NCI-H187 (cell line): ENCODE measurements at regions not wholly inside any gene's neighbourhood (a gene's known extent, or its start where the extent isn't known, plus 50 kb on each side); places are given as distances from the start of the nearest gene placed in this dataset.
A peak's percentile ranks its signal among the peaks of the same experiment; 100 is the strongest.
"Not testable (repeated sequence)": the region's sequence is repeated elsewhere in the genome, so short reads cannot be mapped to it uniquely, and the experiment has no call there.

ENCODE experiments used
- DNase-seq, 2 experiments: peaks; one replicate each; lab custom pipeline; 2025; lab: John Stamatoyannopoulos, UW

DNA sequence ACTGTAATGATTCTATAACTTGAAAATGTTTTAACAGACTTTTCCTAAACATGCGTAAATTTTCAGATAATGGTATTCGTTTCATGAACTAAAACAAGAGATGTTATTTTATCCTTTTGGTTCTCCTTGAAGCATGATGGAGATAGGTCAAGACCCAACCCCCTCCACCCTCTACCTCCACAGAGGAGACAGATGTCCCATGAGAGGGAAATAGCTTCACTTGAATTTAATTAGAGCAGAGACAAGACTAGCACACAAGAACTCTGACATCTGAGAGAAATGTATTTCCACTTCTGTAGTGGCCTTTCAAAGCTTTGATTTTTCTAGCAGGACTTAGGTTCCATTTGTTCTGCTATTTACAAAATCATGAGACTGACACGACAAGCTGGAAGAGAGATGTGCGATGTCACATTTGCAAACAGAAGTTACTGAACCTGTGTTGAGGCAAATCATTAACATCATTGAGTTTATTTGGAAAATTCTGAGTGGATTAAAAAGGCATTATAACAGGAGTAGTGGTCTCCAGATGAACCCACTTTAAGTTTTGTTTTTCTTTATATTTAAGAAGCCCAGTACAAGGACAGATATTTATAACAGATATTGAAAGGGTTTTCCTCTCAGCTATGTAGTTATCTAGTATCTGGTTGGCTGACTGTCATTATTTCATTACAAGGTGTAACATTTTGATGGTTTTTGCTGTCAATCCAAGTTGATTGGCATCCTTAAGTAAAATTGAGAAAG is 276.2 kb downstream of the ASXL3 start:
- no peak for DNase-seq

- DNase-seq: no peak
These were observed 275.2 kb downstream of the ASXL3 start for GRCh38 chr18:33853187-33853586.

- no peak for DNase-seq
These were observed 273.6 kb downstream of the ASXL3 start for GRCh38 chr18:33851546-33852078.

DNA sequence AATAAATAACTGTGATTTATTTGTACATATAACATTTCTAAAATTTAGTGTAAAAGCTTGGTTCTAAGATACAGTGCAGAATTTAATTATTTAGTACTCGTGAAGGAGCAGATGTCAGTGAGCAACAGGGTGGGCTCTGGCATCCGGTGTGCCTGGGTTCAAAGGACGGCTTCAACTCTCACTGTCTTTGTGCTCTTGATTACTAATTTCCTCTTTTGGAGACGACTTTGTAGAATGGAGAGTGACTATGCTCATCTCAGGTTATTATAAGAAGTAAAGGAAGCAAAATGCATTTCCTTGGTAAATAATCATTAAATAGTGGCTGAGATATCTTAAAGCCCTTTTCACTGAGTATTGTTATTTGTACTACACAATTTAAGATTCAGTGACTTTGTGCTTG is 271.7 kb downstream of the ASXL3 start:
- no peak for DNase-seq

- no peak for DNase-seq
These were observed 266.2 kb downstream of the ASXL3 start for GRCh38 chr18:33844232-33844631.

DNA sequence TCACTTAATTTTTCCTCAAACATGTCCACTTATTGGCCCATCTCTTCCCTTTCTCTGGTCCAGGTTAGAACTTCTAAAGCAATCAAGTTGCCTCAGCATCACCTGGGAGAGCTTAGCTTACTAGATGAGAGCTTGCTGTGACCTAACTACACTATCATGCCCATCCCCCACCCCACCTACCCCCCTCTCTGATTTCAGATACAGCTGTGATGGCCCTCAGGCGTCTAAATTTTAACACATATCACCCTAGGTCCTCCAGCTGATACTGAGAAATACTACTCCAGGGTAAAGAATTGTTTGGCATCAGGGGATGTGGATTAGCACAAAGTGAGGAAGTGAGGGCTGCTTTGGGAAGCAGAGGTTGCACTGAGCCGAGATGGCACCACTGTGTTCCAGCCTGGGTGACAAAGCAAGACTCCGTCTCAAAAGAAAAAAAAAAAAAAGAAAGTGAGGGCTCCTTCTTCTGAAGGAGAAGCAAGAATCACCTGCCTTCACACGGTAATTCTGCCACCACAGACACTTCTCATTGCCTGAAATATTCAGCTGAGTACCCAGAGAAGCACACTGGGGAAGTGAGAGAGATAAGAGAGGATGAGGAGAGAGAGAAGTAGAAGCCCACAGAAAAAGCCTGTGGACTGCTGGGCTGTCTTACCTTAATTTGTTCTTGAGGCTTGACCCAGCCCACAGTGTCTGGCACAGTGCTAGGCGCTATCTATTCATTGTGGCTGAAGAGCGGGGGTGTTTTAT is 263.4 kb downstream of the ASXL3 start:
- DNase-seq: no peak

DNA sequence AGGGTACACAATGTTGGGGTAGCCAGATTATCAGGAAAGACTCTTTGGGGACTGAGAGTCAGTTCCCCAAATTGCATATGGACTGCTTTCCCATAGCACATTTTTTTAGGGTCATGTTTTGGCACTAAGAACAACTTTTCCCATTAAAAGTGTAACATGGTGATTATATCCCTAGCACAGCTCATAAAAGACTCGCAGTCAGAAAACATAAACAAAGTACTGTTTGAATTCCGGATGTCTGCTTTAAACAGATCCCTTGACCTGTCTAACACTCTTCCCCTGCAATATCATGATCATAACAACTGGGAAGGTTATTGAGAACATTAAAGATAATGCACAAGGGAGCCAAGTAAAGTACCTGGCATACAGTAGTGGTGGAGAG is 262.2 kb downstream of the ASXL3 start:
- DNase-seq: no peak

DNA sequence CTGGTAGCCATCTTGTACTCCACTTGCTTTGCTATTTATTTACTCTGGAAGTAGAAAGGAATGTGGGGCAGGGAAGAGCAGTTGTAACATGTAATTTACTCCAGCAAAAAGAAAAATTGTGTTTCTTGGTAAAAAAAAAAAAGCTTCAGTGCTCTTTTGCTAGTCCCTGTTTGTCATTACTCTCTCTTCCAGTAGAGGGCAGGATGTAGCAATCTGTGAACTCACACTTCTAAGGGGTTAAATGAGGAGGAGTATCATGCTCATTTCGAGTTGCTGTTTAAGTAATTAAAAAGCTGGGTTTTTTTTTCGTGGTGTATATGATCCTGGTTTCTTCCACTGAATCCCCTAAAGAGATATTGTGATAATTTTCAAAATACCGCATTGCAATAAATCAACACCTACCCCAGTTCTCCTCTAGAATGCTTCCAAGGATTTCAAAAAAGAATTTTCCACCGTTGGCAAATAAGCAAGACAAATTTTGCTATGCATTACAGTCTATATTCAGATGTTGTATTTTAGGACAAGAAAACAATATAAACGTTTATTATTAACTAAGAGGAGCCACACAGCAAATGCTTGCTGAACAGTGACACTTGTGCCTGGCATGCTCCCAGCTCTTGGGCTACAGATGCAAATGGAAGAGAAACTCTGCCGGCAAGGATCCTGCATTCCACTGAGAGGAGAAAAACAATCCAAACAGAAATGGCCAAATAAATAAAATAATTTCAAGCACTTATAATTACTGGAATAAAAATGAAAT is 261.6 kb downstream of the ASXL3 start:
- peak in 1 of 2 experiments; percentile 10 for DNase-seq

DNA sequence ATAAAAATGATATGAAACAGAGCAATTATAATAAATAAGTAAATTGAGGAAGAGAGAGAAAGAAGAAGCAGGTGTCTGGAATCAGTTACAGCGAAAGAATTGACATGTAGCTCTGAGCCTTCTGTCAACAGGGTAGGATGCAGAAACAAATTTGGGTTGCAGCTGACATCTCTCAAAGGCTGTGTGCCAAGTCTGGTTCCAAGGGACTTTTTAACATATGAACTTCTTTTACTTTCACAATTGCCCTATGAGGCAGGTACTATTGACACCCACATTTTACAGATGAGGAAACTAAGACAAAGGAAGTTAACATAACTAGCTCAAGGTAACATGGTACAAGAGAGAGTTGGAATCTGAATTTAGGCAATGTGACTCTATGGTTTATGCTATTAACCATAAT is 260.0 kb downstream of the ASXL3 start:
- no peak for DNase-seq

GRCh38 chr18:33837191-33837590 is 259.2 kb downstream of the ASXL3 start:
- DNase-seq: no peak

- no peak for DNase-seq
These were observed 258.5 kb downstream of the ASXL3 start for GRCh38 chr18:33836564-33836963.

GRCh38 chr18:33835419-33835818 is 257.4 kb downstream of the ASXL3 start:
- no peak for DNase-seq

DNA sequence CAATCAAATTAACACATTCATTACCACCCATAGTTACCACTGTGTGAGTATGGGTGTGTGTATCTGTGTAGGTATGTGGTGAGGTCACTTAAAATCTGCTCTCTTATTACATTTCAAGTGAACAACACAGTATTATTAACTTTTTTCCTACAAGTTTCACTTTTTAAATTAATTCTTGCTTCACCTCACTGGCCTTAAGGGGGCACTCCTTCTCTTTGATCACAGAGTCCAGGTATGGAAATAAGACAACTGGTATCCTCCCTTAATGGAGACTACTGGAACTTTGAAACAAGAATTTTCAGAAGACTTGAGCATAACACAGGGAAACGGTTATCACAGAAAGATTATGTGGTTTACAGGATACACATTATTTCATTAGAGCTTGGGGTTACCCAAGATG is 255.8 kb downstream of the ASXL3 start:
- DNase-seq: no peak

DNA sequence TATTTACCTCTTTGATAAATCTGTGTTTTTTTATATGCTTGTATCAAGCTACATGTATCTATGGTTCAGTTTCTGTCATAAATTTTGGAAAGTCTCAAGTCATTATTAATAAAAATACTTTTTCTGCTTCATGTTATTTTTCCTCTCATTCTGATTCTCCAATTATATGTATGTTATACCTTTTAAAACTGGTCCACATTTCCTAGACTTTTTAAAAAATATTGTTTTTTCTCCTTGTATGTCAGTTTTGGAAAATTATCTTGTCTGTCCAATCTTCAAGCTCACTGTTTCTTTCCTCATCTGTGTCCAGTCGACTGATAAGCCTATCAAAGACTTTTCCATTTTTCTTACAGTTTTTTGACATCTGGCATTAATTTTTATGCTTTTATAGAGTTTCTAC is 253.4 kb downstream of the ASXL3 start:
- no peak for DNase-seq

DNA sequence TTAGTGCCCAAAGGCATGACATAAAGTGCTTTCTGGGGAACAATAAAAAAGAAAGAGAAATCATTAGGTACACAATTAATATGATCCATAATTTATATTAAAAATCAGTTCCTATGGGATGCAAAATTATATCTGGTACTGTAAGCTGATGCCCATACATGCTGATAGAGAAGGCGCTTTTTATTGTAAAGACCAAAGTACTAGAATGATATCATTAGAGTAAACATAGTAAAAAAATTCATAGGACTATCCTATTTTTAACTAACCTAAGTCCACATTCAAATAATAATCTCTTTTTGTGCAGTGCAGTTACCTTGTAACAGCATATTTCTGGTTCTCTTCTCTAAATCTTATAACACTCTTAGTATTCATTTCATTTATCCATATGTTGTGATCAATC is 252.2 kb downstream of the ASXL3 start:
- DNase-seq: no peak

DNA sequence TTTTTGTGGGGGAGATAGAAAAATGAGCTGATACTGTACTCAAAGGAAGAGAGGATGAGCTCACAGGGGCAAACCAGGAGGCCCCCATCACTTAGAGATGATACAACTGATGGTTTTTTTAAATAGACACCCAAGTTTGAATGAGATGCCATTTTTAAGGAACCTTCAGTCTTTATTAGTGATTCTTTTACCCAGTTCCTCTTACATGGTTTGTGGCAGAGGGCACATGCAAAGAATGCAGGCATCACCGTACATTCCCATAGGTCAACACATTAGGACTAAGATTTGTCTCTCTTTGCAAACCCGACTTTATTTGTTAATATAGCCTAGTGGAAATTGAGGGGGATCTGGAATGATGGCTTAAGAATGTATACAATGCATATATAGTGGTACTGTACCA is 250.9 kb downstream of the ASXL3 start:
- no peak for DNase-seq

- peak; percentile 43 to 60 for DNase-seq
These were observed 248.1 kb downstream of the ASXL3 start for GRCh38 chr18:33826151-33826550.

- no peak for DNase-seq
These were observed 243.5 kb downstream of the ASXL3 start for GRCh38 chr18:33821503-33821902.

- DNase-seq: peak in 1 of 2 experiments; percentile 24
These were observed 242.7 kb downstream of the ASXL3 start for GRCh38 chr18:33820517-33821371.

- not testable (repeated sequence) for DNase-seq
These were observed 241.8 kb downstream of the ASXL3 start for GRCh38 chr18:33819692-33820343.

GRCh38 chr18:33818145-33818544 is 240.1 kb downstream of the ASXL3 start:
- no peak for DNase-seq
